ENCODE measurements at regions not wholly inside any gene's neighbourhood (a gene's known extent, or its start where the extent isn't known, plus 50 kb on each side); places are given as distances from the start of the nearest gene placed in this dataset.

- Histone ChIP-seq H3K9me3 (replicated peaks; ENCODE audit: control insufficient read depth, insufficient read depth, low read depth, low read length) (no peaks in the 10 kb centered on the region; the same call in 1 of the 2 replicates), H3K36me3 (ENCODE audit: control insufficient read depth, insufficient read depth, low read length) (no peaks in the 10 kb centered on the region), H3K4me2 (ENCODE audit: insufficient read depth, low read length) (no peak overlapping the region), H2AFZ (ENCODE audit: low read depth, low read length) (no peak overlapping the region), H3K9me1 (ENCODE audit: control insufficient read depth, insufficient read depth, low read length) (no peaks in the 10 kb centered on the region), H3K4me3 (no peak overlapping the region), H3K79me2 (ENCODE audit: control insufficient read depth, insufficient read depth, low read length) (no peaks in the 10 kb centered on the region), H4K20me1 (replicated peaks; ENCODE audit: control insufficient read depth, insufficient read depth, low read length) (no peaks in the 10 kb centered on the region; the same call in 1 of the 2 replicates), H3K27ac (ENCODE audit: extremely low read depth, low read depth, low read length) (no peak overlapping the region), H3K27me3 (ENCODE audit: control insufficient read depth in 2 of 2, insufficient read depth in 2 of 2, low read length in 2 of 2) (peaks cover 0 to 25% of the 10 kb centered on the region in 2 experiments; a peak in 3 of 5 replicates), H3K4me1 (replicated peaks in 1 of 2; ENCODE audit: control insufficient read depth in 2 of 2, insufficient read depth in 2 of 2, low read length in 2 of 2) (peaks cover 0 to 7% of the 10 kb centered on the region in 2 experiments; a peak in 1 of 5 replicates), H3K9ac (ENCODE audit: insufficient read depth in 1 of 2, low read depth in 2 of 2, low read length in 2 of 2) (no peak overlapping the region)
- ATAC-seq (no peak), FAIRE-seq (no peak), DNase-seq (ENCODE audit: extremely low read depth in 1 of 4, low spot score in 3 of 4) (no peak)
- ChIA-PET POLR2A (no interaction called here), CTCF (ENCODE audit: low intra/inter-chr PET ratio) (no interaction called here)
- no TSS peak for BruUV-seq (replicated peaks)
- intact Hi-C loops (cut with micrococcal nuclease) (no loop called here), in situ Hi-C loops (cut with MboI) (no loop called here)
- TF ChIP-seq ZNF232 (CRISPR knock-in tag; IDR thresholded peaks at IDR 0.05) = no peak
- no peak for TF ChIP-seq MBD2 (IDR thresholded peaks at IDR 0.05; ENCODE audit: borderline replicate concordance, low read depth)
- TF ChIP-seq ZNF518B (CRISPR knock-in tag; IDR thresholded peaks at IDR 0.05) = no peak
- TF ChIP-seq OTX1 (CRISPR knock-in tag; IDR thresholded peaks at IDR 0.05) = 0 out of 2 replicates have a peak, but pooled peaks have one; percentile 11
- 3% methylated on average over 3 of the region's 3 CpGs for WGBS (ENCODE audit: insufficient coverage, low coverage, missing lambda C conversion rate)
Measured at GRCh38 chr5:3323144-3323543, 272.5 kb upstream of the IRX1 start.
